ENCODE measurements at regions not wholly inside any gene's neighbourhood (a gene's known extent, or its start where the extent isn't known, plus 50 kb on each side); places are given as distances from the start of the nearest gene placed in this dataset.
"Not testable (repeated sequence)": the region's sequence is repeated elsewhere in the genome, so short reads cannot be mapped to it uniquely, and the experiment has no call there.

DNA sequence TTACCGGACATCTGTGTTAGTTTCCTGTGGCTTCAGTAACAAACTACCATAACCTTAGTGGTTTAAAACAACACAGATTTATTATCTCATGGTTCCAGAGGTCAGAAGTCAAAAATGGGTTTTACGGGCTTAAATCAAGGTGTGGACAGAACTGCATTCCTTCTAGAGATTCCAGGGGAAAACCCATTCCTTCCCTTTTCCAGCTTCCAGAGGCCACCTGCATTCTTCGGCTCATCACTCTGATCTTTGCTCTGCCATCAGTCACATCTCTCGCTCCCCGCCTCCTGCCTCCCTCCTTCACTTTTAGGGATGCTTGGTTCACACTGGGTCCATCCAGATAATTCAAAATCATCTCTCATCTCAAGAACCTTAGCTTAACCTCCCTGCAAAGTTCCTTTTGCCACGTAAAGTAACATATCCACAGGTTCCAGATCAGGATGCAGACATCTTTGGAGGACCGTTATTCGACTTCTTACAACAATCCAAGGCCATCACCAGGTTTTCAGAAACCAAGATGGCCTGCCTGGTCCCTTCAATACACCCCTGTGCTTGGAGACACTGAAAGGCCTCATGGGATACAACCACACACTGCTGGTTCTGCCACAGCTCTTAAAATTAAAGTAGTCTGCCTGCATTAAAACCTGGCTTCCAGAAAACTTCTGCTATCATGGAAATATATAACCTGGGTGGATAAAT, 225.9 kb upstream of the MYO3A start:
- FAIRE-seq (no peak), DNase-seq (ENCODE audit: low spot score) (no peak)

DNA sequence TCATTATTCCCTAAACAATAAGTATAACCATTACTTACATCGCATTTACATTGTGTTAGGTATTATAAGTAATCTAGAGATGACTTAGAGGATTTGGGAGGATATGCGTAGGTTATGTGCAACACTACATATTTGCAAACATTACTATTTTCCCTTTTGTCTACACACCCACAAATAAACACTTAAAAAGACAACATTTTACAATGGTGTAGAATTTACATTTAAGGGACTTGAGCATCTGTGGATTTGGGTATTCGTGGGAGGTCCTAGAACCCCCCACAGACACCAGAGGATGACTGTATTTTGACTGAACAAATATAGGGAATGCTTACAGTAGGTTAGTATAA, 220.2 kb upstream of the MYO3A start:
- DNase-seq (ENCODE audit: low spot score) (no peak), FAIRE-seq (no peak)

DNA sequence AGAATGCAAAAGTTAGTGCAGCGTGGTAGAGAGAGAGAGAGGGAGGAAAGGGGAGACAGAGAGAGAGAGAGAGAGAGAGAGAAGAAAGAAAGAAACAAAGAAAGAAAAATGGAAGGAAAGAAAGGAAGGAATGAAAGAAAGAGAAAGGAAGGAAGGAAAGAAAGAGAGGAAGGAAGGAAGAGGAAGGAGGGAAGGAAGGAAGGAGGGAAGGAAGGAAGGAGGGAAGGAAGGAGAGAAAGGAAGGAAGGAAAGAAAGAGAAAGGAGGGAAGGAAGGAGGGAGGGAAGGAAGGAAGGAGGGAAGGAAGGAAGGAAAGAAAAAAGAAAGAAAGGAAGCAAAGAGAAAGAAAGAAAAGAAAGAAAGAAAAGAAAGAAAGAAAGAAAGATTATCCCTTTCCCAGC, 209.8 kb upstream of the MYO3A start:
- FAIRE-seq = no peak
- no peak for DNase-seq (ENCODE audit: low spot score)

DNA sequence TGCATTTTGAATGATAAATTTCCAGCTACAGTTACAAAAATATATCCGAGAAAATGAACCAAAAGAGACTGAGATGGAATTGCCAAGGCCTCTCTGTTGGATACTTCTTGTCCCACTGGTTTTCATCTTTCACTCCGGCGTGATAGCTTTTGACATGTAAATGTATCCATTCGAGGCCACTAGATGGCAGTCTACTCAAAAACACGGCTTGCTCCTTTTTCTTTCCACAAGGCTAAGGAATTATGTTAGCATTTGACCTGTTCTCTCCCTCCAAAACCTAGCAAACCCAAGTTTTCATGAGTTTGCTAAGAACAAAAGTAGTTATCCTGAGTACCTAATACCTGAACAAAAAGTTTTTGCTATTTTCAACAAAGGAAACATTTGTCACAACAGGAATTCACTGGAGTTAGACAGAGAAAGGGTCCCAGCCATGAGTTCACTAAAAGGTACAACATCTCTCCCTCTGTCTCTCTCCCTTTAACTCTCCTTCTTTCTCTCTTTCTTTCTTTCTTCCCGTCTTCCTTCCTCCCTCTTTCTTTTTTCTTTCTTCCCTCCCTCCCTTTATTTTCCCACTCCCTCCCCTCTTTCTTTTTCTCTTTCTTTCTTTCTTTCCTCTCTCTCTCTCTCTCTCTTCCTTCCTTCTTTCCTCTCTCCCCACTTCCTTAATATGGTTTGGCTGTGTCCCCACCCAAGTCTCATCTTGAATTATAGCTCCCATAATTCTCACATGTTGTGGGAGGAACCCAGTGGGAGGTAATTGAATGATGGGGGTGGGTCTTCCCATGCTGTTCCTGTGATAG, 207.9 kb upstream of the MYO3A start:
- DNase-seq (ENCODE audit: low spot score) (peak; percentile 33), FAIRE-seq (peak; percentile 42)

DNA sequence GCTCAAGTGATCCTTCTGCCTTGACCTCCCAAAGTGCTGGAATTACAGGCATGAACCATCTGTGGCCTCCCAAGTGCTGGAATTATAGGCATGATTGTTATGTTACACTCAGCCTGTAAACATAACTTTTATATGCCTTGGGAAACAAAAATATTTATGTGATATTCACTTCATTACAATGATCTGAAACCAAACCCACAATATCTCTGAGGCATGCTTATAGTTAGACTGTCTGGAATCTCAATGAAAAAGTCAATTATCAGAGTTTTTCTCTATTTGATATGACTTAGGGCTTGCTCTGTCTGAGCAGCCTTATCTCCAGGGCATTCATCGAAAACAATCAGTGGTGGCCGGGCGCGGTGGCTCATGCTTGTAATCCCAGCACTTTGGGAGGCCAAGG, 195.3 kb upstream of the MYO3A start:
- FAIRE-seq (no peak), DNase-seq (ENCODE audit: low spot score) (no peak)

DNA sequence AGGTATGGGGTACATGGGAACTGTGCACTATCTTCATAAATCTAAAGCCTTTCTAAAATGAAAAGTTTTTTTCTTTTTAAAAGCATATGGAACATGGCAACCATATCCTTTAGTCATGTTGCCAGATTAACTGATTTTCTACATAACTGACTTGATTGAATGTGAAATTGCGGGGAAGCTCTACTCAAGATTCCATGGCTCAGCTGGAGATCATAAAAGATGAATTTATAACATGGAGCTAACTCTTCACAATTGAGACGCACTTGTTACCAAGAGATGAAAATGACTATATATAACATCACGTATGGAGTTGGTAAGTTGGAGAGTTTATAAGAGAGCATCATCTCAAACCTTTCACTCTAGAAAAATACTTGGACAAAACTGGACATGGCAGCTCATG, 190.2 kb upstream of the MYO3A start:
- FAIRE-seq = no peak
- no peak for DNase-seq (ENCODE audit: low spot score)

DNA sequence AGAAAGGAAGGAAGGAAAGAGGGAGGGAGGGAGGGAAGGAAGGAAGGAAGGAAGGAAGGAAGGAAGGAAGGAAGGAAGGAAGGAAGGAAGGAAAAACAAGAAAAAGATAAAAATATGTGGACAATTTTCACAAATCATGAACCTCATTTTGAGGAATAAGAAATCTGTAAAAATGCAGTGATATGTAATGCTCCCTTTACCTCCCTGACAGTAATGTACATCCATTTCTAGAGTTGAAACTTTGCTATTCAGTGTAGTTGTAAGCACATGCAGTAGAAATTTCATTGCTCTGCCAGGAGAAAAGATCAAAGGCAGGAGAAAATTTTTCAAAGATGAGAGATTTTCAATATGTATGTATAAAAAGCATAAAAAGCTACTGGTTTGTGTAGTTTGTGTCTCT, 189.5 kb upstream of the MYO3A start:
- FAIRE-seq (no peak), DNase-seq (ENCODE audit: low spot score) (no peak)

DNA sequence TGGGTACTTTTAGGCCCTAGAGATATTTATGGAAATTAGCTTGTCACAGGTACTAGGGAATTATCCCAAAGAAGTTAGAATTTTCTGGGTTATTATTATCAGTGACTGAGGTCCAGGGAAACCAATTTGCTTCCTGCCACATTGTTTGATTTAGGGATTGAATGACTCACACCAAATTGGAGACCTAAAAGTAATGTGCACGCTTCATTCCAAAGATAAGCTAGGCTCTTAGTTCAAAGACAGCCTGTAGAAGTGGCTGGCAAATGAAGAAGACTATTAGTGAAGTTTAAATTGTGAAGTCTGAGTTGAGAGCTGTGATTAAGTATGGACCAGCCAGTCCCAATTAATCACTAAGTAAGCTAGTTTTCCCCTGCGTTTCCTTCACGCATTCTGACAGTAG, 188.1 kb upstream of the MYO3A start:
- no peak for FAIRE-seq
- no peak for DNase-seq (ENCODE audit: low spot score)

DNA sequence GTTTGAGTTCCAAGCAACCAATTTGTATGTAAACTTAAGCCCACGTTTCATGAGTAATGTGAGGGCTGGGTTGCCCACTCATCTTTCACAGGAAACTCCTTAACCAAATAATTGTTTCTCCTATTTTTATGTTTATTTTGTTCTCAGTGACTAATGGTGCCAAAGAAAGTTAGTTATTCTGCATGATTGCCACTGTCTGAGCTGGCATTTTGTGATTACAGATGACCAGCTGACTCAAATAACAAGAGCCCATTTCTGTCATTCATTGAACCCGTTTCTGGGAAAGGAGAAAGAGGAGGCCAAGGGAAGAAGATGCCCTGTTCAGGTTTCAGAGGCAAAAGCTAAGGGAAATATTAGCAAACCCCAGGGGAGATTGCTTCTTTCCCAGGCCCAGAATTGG, 186.9 kb upstream of the MYO3A start:
- FAIRE-seq (no peak), DNase-seq (ENCODE audit: low spot score) (no peak)

GRCh38 chr10:25748509-25748908, 185.5 kb upstream of the MYO3A start:
- FAIRE-seq (no peak), DNase-seq (ENCODE audit: low spot score) (no peak)

DNA sequence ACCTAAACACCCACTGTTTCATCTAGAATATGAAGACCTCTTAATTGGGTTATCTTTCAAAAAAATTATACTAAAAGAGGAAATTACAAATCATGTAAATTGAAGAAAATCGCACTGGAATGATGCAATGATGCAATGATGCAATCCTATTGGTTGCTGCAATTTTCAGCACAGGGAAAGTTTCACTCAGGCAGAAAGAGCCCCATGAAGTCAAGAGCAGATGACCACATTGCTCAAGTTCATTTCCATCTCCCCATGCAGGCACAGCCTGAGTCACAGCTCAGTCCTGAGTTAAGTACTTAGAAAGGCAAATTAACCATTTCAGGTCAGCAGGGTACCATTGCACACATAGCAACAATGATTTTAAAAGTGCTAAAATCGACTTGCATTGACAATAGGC, 180.3 kb upstream of the MYO3A start:
- no peak for DNase-seq (ENCODE audit: low spot score)
- FAIRE-seq = no peak

- not testable (repeated sequence) for DNase-seq (ENCODE audit: low spot score); FAIRE-seq
Measured at GRCh38 chr10:25755874-25756273, 178.2 kb upstream of the MYO3A start.

GRCh38 chr10:25756784-25757183, 177.2 kb upstream of the MYO3A start:
- FAIRE-seq = no peak
- DNase-seq (ENCODE audit: low spot score) = no peak

- DNase-seq (ENCODE audit: low spot score) (no peak), FAIRE-seq (peak; percentile 35)
Measured at GRCh38 chr10:25758041-25758457, 176.0 kb upstream of the MYO3A start.

DNA sequence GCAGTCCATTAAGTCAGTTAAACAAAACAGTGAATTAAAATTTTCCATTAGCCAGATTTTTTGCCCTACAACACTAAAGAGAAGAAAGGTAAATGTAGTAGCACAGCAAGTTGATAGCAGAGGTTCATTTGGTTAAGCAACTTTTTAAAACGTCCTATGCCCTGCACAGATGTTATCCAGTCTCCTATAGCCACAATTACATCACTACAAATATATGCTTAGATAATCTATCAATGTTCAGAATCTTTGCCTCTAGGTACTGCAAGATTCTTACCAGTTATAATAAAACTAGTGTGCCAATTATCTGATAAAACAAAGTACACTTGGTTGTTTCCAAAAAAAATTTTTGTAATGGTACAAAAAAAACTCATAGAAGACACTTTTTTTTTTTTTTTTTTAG, 175.5 kb upstream of the MYO3A start:
- no peak for DNase-seq (ENCODE audit: low spot score)
- no peak for FAIRE-seq

DNA sequence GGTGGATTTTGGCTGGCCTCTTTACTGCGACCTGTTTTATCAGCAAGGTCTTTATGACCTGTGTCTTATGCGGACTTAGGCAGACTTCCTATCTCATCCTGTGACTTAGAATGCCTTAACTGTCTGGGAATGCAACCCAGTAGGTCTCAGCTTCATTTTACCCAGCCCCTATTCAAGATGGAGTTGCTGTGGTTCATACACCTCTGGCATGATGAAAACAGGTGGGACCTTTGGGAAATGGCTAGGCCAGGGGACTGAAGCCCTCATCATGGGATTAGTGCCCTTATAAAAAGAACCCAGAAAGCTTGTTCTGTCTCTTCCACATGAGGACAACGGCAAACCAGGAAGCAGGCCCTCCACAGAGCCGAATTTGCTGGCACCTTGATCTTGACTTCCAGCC, 172.1 kb upstream of the MYO3A start:
- DNase-seq (ENCODE audit: low spot score) (no peak), FAIRE-seq (no peak)

DNA sequence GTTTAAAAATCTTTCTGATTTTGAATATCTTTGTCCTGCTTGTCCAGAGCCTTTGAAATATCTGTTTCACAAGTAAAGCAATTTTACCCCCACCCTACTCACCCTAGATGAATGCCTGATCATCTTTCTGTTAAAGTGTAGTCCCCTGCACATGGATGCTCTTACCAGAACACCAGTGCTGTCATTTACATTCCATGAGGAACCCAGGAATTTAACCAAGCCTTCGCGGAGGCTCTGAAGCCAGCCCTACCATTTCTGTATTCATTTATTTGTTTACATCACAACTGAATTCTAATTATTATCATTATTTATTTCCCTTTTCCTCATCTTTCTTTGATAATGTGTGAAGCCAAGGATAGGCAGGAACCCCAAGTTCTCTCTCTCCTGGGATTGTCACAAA, 167.8 kb upstream of the MYO3A start:
- FAIRE-seq (no peak), DNase-seq (ENCODE audit: low spot score) (no peak)

- FAIRE-seq (no peak), DNase-seq (ENCODE audit: low spot score) (no peak)
Measured at GRCh38 chr10:25766687-25767221, 167.3 kb upstream of the MYO3A start.

- FAIRE-seq (no peak), DNase-seq (ENCODE audit: low spot score) (no peak)
Measured at GRCh38 chr10:25768167-25768566, 165.9 kb upstream of the MYO3A start.

GRCh38 chr10:25778646-25779045, 155.4 kb upstream of the MYO3A start:
- FAIRE-seq = no peak
- DNase-seq (ENCODE audit: low spot score) = no peak

DNA sequence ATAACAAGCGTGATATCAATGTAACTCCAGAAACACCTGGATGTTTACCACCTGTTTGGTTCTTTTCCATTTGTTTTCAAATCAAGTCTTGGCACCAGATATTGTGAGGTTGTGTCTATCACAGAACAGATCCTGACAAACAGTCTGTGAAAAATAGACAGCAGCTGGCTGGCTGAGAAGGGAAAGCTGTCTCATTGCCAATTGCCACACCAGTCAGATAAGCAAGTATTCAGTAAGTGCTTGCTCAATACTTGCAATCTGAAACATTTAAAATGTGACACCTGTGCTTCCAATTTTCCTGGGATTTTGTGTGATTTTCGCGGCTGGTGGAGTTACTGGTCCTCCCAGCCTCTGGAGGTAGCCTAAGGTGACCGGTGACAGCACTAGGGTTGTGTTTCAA, 147.9 kb upstream of the MYO3A start:
- DNase-seq (ENCODE audit: low spot score) = no peak
- FAIRE-seq = no peak

GRCh38 chr10:25786899-25787298, 147.1 kb upstream of the MYO3A start:
- DNase-seq (ENCODE audit: low spot score) = no peak
- no peak for FAIRE-seq

GRCh38 chr10:25797888-25798429, 136.1 kb upstream of the MYO3A start:
- FAIRE-seq = no peak

More at GRCh38 chr10:25797888-25798429, 136.1 kb upstream of the MYO3A start:
- no peak for DNase-seq (ENCODE audit: low spot score)

All from RCC 7860 (cell line).